Adipocyte (in vitro differentiated cells): ENCODE measurements at regions not wholly inside any gene's neighbourhood (a gene's known extent, or its start where the extent isn't known, plus 50 kb on each side); places are given as distances from the start of the nearest gene placed in this dataset.

ENCODE experiments used
- DNase-seq: peaks from one replicate; pipeline ENCODE4 v3.0.0-alpha.2; 2015; ENCODE audit warnings: low read depth
- H3K27me3 ChIP-seq: replicated peaks from 2 replicates; pipeline ENCODE4 v1.7.0; 2013; ENCODE audit warnings: mild to moderate bottlenecking, low read length, moderate library complexity; ENCODE audit not compliant: control insufficient read depth, insufficient read depth
- H3K36me3 ChIP-seq: 2 replicates; pipeline ENCODE4 v1.7.0; 2013; ENCODE audit warnings: low read length, mild to moderate bottlenecking, moderate library complexity; ENCODE audit not compliant: control insufficient read depth, insufficient read depth, severe bottlenecking
- H3K4me1 ChIP-seq: 2 replicates; pipeline ENCODE4 v1.7.0; 2013; ENCODE audit warnings: mild to moderate bottlenecking, low read length, moderate library complexity; ENCODE audit not compliant: control insufficient read depth, insufficient read depth
- H3K4me3 ChIP-seq: 2 replicates; pipeline ENCODE4 v1.7.0; 2013; ENCODE audit warnings: mild to moderate bottlenecking, low read length, moderate library complexity
- H3K9ac ChIP-seq: 2 replicates; pipeline ENCODE4 v1.7.0; 2013; ENCODE audit warnings: mild to moderate bottlenecking, low read length, moderate library complexity
- H3K9me3 ChIP-seq: 2 replicates; pipeline ENCODE4 v1.7.0; 2013; ENCODE audit warnings: mild to moderate bottlenecking, low read length, moderate library complexity; ENCODE audit not compliant: control insufficient read depth

GRCh38 chr1:58283388-58284224 lies 262.9 kb downstream of the OMA1 start:
- no peak for DNase-seq
- H3K27me3 ChIP-seq: no peaks in the 10 kb centered on the region
- no peak overlapping the region for H3K4me3 ChIP-seq
- H3K36me3 ChIP-seq: no peaks in the 10 kb centered on the region
- no peak overlapping the region for H3K9ac ChIP-seq
- no peaks in the 10 kb centered on the region for H3K4me1 ChIP-seq
- H3K9me3 ChIP-seq: no peaks in the 10 kb centered on the region

GRCh38 chr1:58282623-58283387 lies 263.7 kb downstream of the OMA1 start:
- Histone ChIP-seq H3K4me1 (no peaks in the 10 kb centered on the region), H3K27me3 (no peaks in the 10 kb centered on the region), H3K9ac (no peak overlapping the region), H3K4me3 (no peak overlapping the region), H3K9me3 (no peaks in the 10 kb centered on the region), H3K36me3 (no peaks in the 10 kb centered on the region)
- no peak for DNase-seq

GRCh38 chr1:58266242-58266641 lies 280.3 kb downstream of the OMA1 start:
- H3K9me3 ChIP-seq: no peaks in the 10 kb centered on the region

GRCh38 chr1:58264462-58264861 lies 282.1 kb downstream of the OMA1 start:
- Histone ChIP-seq H3K9ac (no peak overlapping the region), H3K9me3 (no peaks in the 10 kb centered on the region), H3K36me3 (no peaks in the 10 kb centered on the region), H3K4me1 (no peaks in the 10 kb centered on the region), H3K4me3 (no peak overlapping the region), H3K27me3 (no peaks in the 10 kb centered on the region)
- DNase-seq: no peak

More at GRCh38 chr1:58266242-58266641, 280.3 kb downstream of the OMA1 start:
- DNase-seq: no peak
- Histone ChIP-seq H3K4me1 (no peaks in the 10 kb centered on the region), H3K4me3 (no peak overlapping the region), H3K27me3 (no peaks in the 10 kb centered on the region), H3K36me3 (no peaks in the 10 kb centered on the region), H3K9ac (no peak overlapping the region)

- DNase-seq: no peak
- Histone ChIP-seq H3K4me3 (no peak overlapping the region), H3K4me1 (no peaks in the 10 kb centered on the region)
Observed at GRCh38 chr1:58262702-58263101, 283.8 kb downstream of the OMA1 start.

GRCh38 chr1:58258082-58258481 lies 288.4 kb downstream of the OMA1 start:
- Histone ChIP-seq H3K9me3 (no peaks in the 10 kb centered on the region), H3K4me3 (no peak overlapping the region), H3K27me3 (peaks cover 5% of the 10 kb centered on the region), H3K36me3 (no peaks in the 10 kb centered on the region), H3K9ac (no peak overlapping the region), H3K4me1 (no peaks in the 10 kb centered on the region)
- no peak for DNase-seq

More at GRCh38 chr1:58262702-58263101, 283.8 kb downstream of the OMA1 start:
- no peak overlapping the region for H3K9ac ChIP-seq
- no peaks in the 10 kb centered on the region for H3K9me3 ChIP-seq
- H3K36me3 ChIP-seq: no peaks in the 10 kb centered on the region
- peaks cover 5% of the 10 kb centered on the region for H3K27me3 ChIP-seq

GRCh38 chr1:58257003-58257402 lies 289.5 kb downstream of the OMA1 start:
- Histone ChIP-seq H3K4me3 (no peak overlapping the region), H3K9ac (no peak overlapping the region)
- DNase-seq: no peak

GRCh38 chr1:58256546-58256945 lies 290.0 kb downstream of the OMA1 start:
- no peak overlapping the region for H3K9ac ChIP-seq
- no peaks in the 10 kb centered on the region for H3K4me1 ChIP-seq
- peaks cover 10% of the 10 kb centered on the region for H3K27me3 ChIP-seq
- H3K36me3 ChIP-seq: no peaks in the 10 kb centered on the region
- H3K9me3 ChIP-seq: no peaks in the 10 kb centered on the region
- DNase-seq: no peak
- H3K4me3 ChIP-seq: no peak overlapping the region

More at GRCh38 chr1:58257003-58257402, 289.5 kb downstream of the OMA1 start:
- Histone ChIP-seq H3K27me3 (peaks cover 10% of the 10 kb centered on the region), H3K4me1 (no peaks in the 10 kb centered on the region), H3K9me3 (no peaks in the 10 kb centered on the region), H3K36me3 (no peaks in the 10 kb centered on the region)

- no peaks in the 10 kb centered on the region for H3K9me3 ChIP-seq
- DNase-seq: no peak
Observed at GRCh38 chr1:58256041-58256440, 290.5 kb downstream of the OMA1 start.

GRCh38 chr1:58255192-58255591 lies 291.3 kb downstream of the OMA1 start:
- peaks cover 22% of the 10 kb centered on the region for H3K27me3 ChIP-seq
- no peaks in the 10 kb centered on the region for H3K9me3 ChIP-seq
- no peak overlapping the region for H3K9ac ChIP-seq
- H3K4me1 ChIP-seq: no peaks in the 10 kb centered on the region
- no peak for DNase-seq
- H3K36me3 ChIP-seq: no peaks in the 10 kb centered on the region
- H3K4me3 ChIP-seq: no peak overlapping the region

More at GRCh38 chr1:58256041-58256440, 290.5 kb downstream of the OMA1 start:
- H3K27me3 ChIP-seq: peaks cover 15% of the 10 kb centered on the region
- H3K4me3 ChIP-seq: no peak overlapping the region
- no peaks in the 10 kb centered on the region for H3K4me1 ChIP-seq
- no peaks in the 10 kb centered on the region for H3K36me3 ChIP-seq
- no peak overlapping the region for H3K9ac ChIP-seq

GRCh38 chr1:58251430-58252073 lies 295.0 kb downstream of the OMA1 start:
- no peak for DNase-seq
- Histone ChIP-seq H3K4me1 (peaks cover 6% of the 10 kb centered on the region), H3K36me3 (no peaks in the 10 kb centered on the region), H3K9me3 (no peaks in the 10 kb centered on the region), H3K27me3 (peaks cover 44% of the 10 kb centered on the region), H3K9ac (no peak overlapping the region), H3K4me3 (no peak overlapping the region)
